Epithelial cell of esophagus (primary cell): ENCODE measurements at regions not wholly inside any gene's neighbourhood (a gene's known extent, or its start where the extent isn't known, plus 50 kb on each side); places are given as distances from the start of the nearest gene placed in this dataset.
A peak's percentile ranks its signal among the peaks of the same experiment; 100 is the strongest.
"Not testable (repeated sequence)": the region's sequence is repeated elsewhere in the genome, so short reads cannot be mapped to it uniquely, and the experiment has no call there.

ENCODE experiments used
- DNase-seq: peaks from one replicate; pipeline ENCODE4 v3.0.0; 2010; ENCODE audit warnings: low read depth
- H3K4me3 ChIP-seq: 2 replicates; pipeline ENCODE4 v1.5.1; 2011; ENCODE audit warnings: mild to moderate bottlenecking, low read length, control low read depth
- TF ChIP-seq, protein P1 (sequence below): IDR thresholded peaks from 2 replicates; pipeline ENCODE4 v1.5.1; 2011; ENCODE audit warnings: low read depth, mild to moderate bottlenecking, low read length, control low read depth, inconsistent platforms; ENCODE audit not compliant: insufficient read depth; ENCODE audit errors: missing control alignments

DNA sequence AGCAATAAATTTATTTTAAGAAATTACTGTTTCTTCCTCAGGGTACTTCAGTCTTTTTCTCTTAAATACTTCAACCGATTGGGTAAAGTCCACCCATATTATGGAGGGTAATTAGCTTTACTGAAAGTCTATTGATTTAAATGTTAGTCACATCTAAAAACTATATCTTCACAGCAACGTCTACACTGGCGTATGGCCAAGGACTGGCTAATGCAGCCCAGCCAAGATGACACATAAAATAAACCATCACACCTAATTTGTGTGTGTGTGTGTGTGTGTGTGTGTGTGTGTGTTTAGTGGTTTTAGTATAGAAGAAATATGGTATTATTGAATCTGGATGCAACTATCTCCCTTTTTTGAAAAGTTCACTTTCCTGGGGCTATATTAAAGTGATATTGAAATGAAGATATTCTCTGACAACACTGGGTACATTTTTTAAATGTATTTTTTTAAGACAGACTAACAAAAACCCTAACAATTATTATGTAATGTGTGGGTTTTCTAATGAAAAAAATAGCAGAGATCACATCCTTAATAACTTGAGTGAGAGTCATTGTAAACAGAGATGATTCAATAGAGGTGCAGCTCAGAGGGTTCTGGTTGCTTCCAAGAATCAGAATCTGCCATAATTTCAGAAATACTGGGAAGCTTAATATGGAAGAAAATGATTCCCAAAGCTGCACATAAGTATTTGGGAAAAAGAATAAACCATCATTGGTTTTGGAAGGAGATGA is 584.2 kb upstream of the MBL2 start:
- DNase-seq: peak; percentile 86
- no peak overlapping the region for H3K4me3 ChIP-seq
- TF ChIP-seq, protein P1, sequence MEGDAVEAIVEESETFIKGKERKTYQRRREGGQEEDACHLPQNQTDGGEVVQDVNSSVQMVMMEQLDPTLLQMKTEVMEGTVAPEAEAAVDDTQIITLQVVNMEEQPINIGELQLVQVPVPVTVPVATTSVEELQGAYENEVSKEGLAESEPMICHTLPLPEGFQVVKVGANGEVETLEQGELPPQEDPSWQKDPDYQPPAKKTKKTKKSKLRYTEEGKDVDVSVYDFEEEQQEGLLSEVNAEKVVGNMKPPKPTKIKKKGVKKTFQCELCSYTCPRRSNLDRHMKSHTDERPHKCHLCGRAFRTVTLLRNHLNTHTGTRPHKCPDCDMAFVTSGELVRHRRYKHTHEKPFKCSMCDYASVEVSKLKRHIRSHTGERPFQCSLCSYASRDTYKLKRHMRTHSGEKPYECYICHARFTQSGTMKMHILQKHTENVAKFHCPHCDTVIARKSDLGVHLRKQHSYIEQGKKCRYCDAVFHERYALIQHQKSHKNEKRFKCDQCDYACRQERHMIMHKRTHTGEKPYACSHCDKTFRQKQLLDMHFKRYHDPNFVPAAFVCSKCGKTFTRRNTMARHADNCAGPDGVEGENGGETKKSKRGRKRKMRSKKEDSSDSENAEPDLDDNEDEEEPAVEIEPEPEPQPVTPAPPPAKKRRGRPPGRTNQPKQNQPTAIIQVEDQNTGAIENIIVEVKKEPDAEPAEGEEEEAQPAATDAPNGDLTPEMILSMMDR: no peak

- H3K4me3 ChIP-seq, DNase-seq: not testable (repeated sequence)
These were observed 569.9 kb upstream of the MBL2 start for GRCh38 chr10:53342531-53342930.

- H3K4me3 ChIP-seq, DNase-seq: not testable (repeated sequence)
These were observed 565.6 kb upstream of the MBL2 start for GRCh38 chr10:53338199-53338598.

GRCh38 chr10:53335803-53336422 is 563.3 kb upstream of the MBL2 start:
- DNase-seq, H3K4me3 ChIP-seq: not testable (repeated sequence)

GRCh38 chr10:53331460-53331859 is 558.9 kb upstream of the MBL2 start:
- no peak for DNase-seq
- H3K4me3 ChIP-seq: no peak overlapping the region
- TF ChIP-seq, protein P1: no peak

- DNase-seq, H3K4me3 ChIP-seq: not testable (repeated sequence)
These were observed 554.1 kb upstream of the MBL2 start for GRCh38 chr10:53326401-53327305.

- H3K4me3 ChIP-seq: no peak overlapping the region
- peak; percentile 70 for DNase-seq
- TF ChIP-seq, protein P1: no peak
These were observed 552.5 kb upstream of the MBL2 start for GRCh38 chr10:53325066-53325465.

DNA sequence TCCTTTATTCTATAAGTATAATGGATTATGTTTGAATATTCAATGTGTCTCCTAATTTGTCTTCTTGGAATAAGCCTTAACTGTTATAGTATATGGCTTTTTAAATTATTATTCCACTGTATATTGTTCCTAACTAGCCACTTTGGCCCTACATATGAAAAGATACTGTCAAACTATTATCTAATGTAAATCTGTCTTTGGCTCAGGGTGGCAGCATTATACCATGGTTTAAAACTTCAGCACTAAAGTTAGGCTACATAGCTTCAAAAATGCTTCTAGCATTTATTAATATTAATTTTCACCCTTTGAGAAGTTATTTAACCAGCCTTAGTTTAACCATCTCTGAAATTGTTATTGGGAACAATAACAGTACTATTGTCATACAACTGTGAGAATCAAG is 543.1 kb upstream of the MBL2 start:
- TF ChIP-seq, protein P1: no peak
- DNase-seq: peak; percentile 47
- H3K4me3 ChIP-seq: no peak overlapping the region

GRCh38 chr10:53314876-53315275 is 542.3 kb upstream of the MBL2 start:
- TF ChIP-seq, protein P1: no peak
- no peak overlapping the region for H3K4me3 ChIP-seq
- DNase-seq: peak; percentile 96
